Spleen (tissue), 11 donors: ENCODE measurements at regions not wholly inside any gene's neighbourhood (a gene's known extent, or its start where the extent isn't known, plus 50 kb on each side); places are given as distances from the start of the nearest gene placed in this dataset.

Experiments used
- DNase-seq: peaks from one replicate; pipeline ENCODE4 v3.0.0-alpha.2; 2020
- H3K27ac ChIP-seq, 8 donors: fragments of 200-600 bp; sonication (generic) in 7 of 8; 1 replicate in 4 of 8; 2 replicates in 4 of 8; pipeline versions ENCODE4 v1.5.0 to v1.8.0; 2016 to 2021; ENCODE audit warnings: inconsistent platforms in 4 of 8, mild to moderate bottlenecking in 4 of 8, moderate library complexity in 1 of 8
- H3K27me3 ChIP-seq, 7 donors: fragments of 200-600 bp; sonication (generic) in 6 of 7; replicated peaks in 1 of 7; 1 replicate in 4 of 7; 2 replicates in 3 of 7; pipeline versions ENCODE4 v1.5.0 to v1.8.0; 2016 to 2021; ENCODE audit warnings: inconsistent platforms in 3 of 7, mild to moderate bottlenecking in 1 of 7
- H3K36me3 ChIP-seq, 6 donors: fragments of 200-600 bp; sonication (generic) in 5 of 6; 1 replicate in 4 of 6; 2 replicates in 2 of 6; pipeline versions ENCODE4 v1.5.0 to v1.8.0; 2016 to 2021; ENCODE audit warnings: inconsistent platforms in 2 of 6
- H3K4me1 ChIP-seq, 6 donors: fragments of 200-600 bp; sonication (generic) in 5 of 6; 1 replicate in 3 of 6; 2 replicates in 3 of 6; pipeline versions ENCODE4 v1.5.0 to v1.8.0; 2016 to 2021; ENCODE audit warnings: inconsistent platforms in 3 of 6
- H3K4me3 ChIP-seq, 8 donors: fragments of 200-600 bp; sonication (generic) in 7 of 8; 1 replicate in 4 of 8; 2 replicates in 4 of 8; pipeline versions ENCODE4 v1.5.0 to v1.8.0; 2016 to 2021; ENCODE audit warnings: inconsistent platforms in 4 of 8, mild to moderate bottlenecking in 4 of 8, moderate library complexity in 2 of 8
- H3K9me3 ChIP-seq, 8 donors: fragments of 200-600 bp; sonication (generic) in 7 of 8; 1 replicate in 4 of 8; 2 replicates in 4 of 8; pipeline versions ENCODE4 v1.5.0 to v1.8.0; 2016 to 2021; ENCODE audit warnings: inconsistent platforms in 4 of 8
- POLR2A ChIP-seq, 3 donors: fragments of 450-650 bp; IDR thresholded peaks; one replicate each; pipeline ENCODE4 v1.5.1; 2017; ENCODE audit warnings: antibody characterized with exemption in 3 of 3, mild to moderate bottlenecking in 1 of 3
- POLR2AphosphoS5 ChIP-seq, 3 donors: sonication (generic); formaldehyde crosslinking; IDR thresholded peaks; one replicate each; pipeline ENCODE4 v1.5.1; 2017; ENCODE audit warnings: antibody characterized with exemption in 3 of 3
- WGBS, 5 donors: extraction: QIAGEN DNeasy Blood & Tissue Kit in 3 of 5; methylation state at CpG; one replicate each; pipeline versions ENCODE4 v1.1.5 to v1.1.7; 2013 to 2018; 5-methylcytosine and 5-hydroxymethylcytosine counted together
- intact Hi-C: fragments of 100-400 bp; cut with DNase I; formaldehyde crosslinking; loops from one replicate; pipeline ENCODE4 v1.15.0; 2023; ENCODE audit warnings: low total_unique reads
- TF ChIP-seq, protein P1 (sequence below), 11 experiments: fragments of 200-600 bp in 7 of 11; fragments of 450-650 bp in 4 of 11; sonication (generic) in 4 of 11; IDR thresholded peaks in 8 of 11; conservative IDR thresholded peaks in 3 of 11; 1 replicate in 7 of 11; 2 replicates in 4 of 11; pipeline versions ENCODE4 v1.4.0 to v1.8.0; 2016 to 2021; ENCODE audit warnings: antibody characterized with exemption in 11 of 11, inconsistent platforms in 4 of 11, mild to moderate bottlenecking in 1 of 11
- donor health status: healthy with polysubstance abuse.
- donor health status: DM: no; HTN: no; CAD: no; lungs with moderate emphysema.
- donor health status: DM: no; HTN: no; CAD: no.
- donor health status: Bipolar disorder and iron deficiency.
- donor health status: healthy.
- donor health status: DM: no; HTN: no; CAD: no.
- donor health status: DM: yes; HTN: yes; CAD: no.

DNA sequence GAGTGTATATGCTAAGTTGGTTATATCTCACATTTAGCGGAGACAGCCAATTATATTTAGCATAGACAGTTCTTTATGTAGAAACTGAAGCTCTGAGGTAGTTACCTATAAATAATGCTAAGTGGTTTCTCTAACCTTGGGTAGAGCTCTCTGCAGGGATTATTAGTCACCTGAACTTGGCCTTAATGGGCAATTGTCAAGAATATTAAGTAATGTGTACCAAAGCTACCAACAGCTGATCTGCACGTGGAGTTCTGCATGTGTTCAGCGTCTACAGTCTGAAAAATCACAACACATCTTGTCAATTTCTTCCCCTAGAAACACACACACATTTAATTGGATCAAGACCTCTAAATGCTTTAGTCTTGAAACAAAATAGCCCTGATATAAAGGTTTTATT, 740.6 kb upstream of the FAM241A start:
- Histone ChIP-seq H3K27ac (no peak overlapping the region), H3K27me3 (no peaks in the 10 kb centered on the region), H3K4me1 (no peaks in the 10 kb centered on the region), H3K9me3 (peaks cover 0 to 15% (median 5%) of the 10 kb centered on the region in 8 donors), H3K36me3 (no peaks in the 10 kb centered on the region), H3K4me3 (no peak overlapping the region)
- 83 to 95% (median 89%) methylated on average over 3 of the region's 3 CpGs for WGBS, 5 donors
- TF ChIP-seq, protein P1, sequence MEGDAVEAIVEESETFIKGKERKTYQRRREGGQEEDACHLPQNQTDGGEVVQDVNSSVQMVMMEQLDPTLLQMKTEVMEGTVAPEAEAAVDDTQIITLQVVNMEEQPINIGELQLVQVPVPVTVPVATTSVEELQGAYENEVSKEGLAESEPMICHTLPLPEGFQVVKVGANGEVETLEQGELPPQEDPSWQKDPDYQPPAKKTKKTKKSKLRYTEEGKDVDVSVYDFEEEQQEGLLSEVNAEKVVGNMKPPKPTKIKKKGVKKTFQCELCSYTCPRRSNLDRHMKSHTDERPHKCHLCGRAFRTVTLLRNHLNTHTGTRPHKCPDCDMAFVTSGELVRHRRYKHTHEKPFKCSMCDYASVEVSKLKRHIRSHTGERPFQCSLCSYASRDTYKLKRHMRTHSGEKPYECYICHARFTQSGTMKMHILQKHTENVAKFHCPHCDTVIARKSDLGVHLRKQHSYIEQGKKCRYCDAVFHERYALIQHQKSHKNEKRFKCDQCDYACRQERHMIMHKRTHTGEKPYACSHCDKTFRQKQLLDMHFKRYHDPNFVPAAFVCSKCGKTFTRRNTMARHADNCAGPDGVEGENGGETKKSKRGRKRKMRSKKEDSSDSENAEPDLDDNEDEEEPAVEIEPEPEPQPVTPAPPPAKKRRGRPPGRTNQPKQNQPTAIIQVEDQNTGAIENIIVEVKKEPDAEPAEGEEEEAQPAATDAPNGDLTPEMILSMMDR (IDR thresholded peaks at IDR 0.05 in 8 of 11, conservative IDR thresholded peaks at IDR 0.05 in 3 of 11): no peak
- no peak for TF ChIP-seq POLR2A (IDR thresholded peaks at IDR 0.05)
- no peak for TF ChIP-seq POLR2AphosphoS5 (IDR thresholded peaks at IDR 0.05)
- DNase-seq: no peak
- intact Hi-C loops: no loop called here

DNA sequence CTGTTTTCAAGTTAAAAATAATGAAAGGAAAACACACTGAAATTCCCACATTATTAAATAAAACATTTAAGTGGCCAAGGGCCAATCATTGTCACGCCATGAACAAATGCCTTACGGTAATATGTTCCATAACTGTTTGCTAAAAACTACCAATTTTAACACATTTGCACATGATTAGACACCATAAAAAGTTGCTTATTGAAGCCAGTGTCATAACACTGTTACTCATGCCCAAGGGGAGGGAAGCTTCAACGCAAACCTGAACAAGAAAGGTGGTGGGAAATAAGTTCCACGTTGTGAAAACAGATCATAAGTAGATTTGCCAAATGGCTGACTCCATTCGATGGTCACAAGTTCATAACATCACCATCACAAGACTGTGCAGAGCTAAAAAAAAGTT, 739.3 kb upstream of the FAM241A start:
- H3K36me3 ChIP-seq: no peaks in the 10 kb centered on the region
- intact Hi-C loops: no loop called here

DNA sequence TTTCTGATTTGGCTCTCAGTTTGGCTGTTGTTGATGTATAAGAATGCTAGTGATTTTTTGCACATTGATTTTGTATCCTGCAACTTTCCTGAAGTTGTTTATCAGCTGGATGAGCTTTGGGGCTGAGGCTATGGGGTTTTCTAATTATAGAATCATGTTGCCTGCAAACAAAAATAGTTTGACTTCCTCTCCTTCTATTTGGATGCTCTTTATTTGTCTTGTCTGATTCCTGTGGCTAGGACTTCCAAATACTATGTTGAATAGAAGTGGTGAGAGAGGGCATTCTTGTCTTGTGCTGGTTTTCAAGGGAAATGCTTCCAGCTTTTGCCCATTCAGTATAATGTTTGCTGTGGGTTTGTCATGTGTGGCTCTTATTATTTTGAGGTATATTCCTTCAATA, 734.7 kb upstream of the FAM241A start:
- intact Hi-C loops: no loop called here
- Histone ChIP-seq H3K4me3 (no peak overlapping the region), H3K27me3 (no peaks in the 10 kb centered on the region), H3K9me3 (peaks cover 0 to 31% (median 9%) of the 10 kb centered on the region in 8 donors), H3K4me1 (no peaks in the 10 kb centered on the region), H3K27ac (no peak overlapping the region), H3K36me3 (no peaks in the 10 kb centered on the region)
- no peak for DNase-seq
- no peak for TF ChIP-seq POLR2AphosphoS5 (IDR thresholded peaks at IDR 0.05)
- no peak for TF ChIP-seq POLR2A (IDR thresholded peaks at IDR 0.05)
- TF ChIP-seq, protein P1 (IDR thresholded peaks at IDR 0.05 in 8 of 11, conservative IDR thresholded peaks at IDR 0.05 in 3 of 11): no peak

More for the DNA sequence above, 739.3 kb upstream of the FAM241A start:
- Histone ChIP-seq H3K9me3 (peaks cover 0 to 18% (median 5%) of the 10 kb centered on the region in 8 donors), H3K4me1 (no peaks in the 10 kb centered on the region), H3K27me3 (no peaks in the 10 kb centered on the region), H3K27ac (no peak overlapping the region), H3K4me3 (no peak overlapping the region)
- 57 to 78% (median 70%) methylated on average over 5 of the region's 5 CpGs for WGBS, 5 donors
- DNase-seq: no peak
- TF ChIP-seq, protein P1 (IDR thresholded peaks at IDR 0.05 in 8 of 11, conservative IDR thresholded peaks at IDR 0.05 in 3 of 11): no peak
- TF ChIP-seq POLR2AphosphoS5 (IDR thresholded peaks at IDR 0.05): no peak
- TF ChIP-seq POLR2A (IDR thresholded peaks at IDR 0.05): no peak

DNA sequence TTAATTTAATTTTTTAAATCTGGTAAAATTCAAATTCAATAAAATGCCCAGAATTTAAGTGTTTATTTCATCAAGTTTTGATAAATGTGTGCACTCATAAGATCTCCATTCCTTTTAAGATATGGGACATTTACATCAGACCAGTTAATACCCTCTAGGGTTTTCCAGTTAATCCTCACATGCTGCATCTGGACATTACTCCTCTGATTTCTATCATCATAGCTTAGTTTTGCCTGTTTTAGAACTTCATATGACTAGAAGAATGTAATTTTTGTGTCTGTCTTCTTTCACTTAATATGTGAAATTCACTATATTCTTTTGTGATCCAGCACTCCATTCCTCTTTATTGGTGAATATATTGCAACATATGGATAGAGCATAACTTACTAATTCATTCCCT, 727.7 kb upstream of the FAM241A start:
- Histone ChIP-seq H3K4me3 (no peak overlapping the region), H3K27me3 (no peaks in the 10 kb centered on the region), H3K36me3 (no peaks in the 10 kb centered on the region), H3K9me3 (peaks cover 0 to 19% (median 0%) of the 10 kb centered on the region in 8 donors), H3K27ac (no peak overlapping the region), H3K4me1 (no peaks in the 10 kb centered on the region)
- intact Hi-C loops: no loop called here
- TF ChIP-seq, protein P1 (IDR thresholded peaks at IDR 0.05 in 8 of 11, conservative IDR thresholded peaks at IDR 0.05 in 3 of 11): no peak
- TF ChIP-seq POLR2A (IDR thresholded peaks at IDR 0.05) (no peak), POLR2AphosphoS5 (IDR thresholded peaks at IDR 0.05) (no peak)
- DNase-seq: no peak
